Stimulated activated CD8-positive, alpha-beta memory T cell treated with anti-CD3 and anti-CD28 coated beads, Interleukin-12 subunit alpha, Interleukin-12 subunit beta, amount 100 ng/mL, for 4 hours (primary cell): ENCODE measurements at regions not wholly inside any gene's neighbourhood (a gene's known extent, or its start where the extent isn't known, plus 50 kb on each side); places are given as distances from the start of the nearest gene placed in this dataset.

Experiments used
- DNase-seq: peaks from one replicate; pipeline ENCODE4 v3.0.0-alpha.2; 2020; ENCODE audit warnings: low read depth

GRCh38 chr6:134708079-134708478, 241.8 kb downstream of the ALDH8A1 start:
- no peak for DNase-seq

- DNase-seq, result no peak
Observed at GRCh38 chr6:134707342-134708031, 242.4 kb downstream of the ALDH8A1 start.

- DNase-seq, result no peak
Observed at GRCh38 chr6:134706806-134707205, 243.1 kb downstream of the ALDH8A1 start.

GRCh38 chr6:134706153-134706552, 243.7 kb downstream of the ALDH8A1 start:
- DNase-seq, result no peak

GRCh38 chr6:134703206-134703605, 246.7 kb downstream of the ALDH8A1 start:
- no peak for DNase-seq

- no peak for DNase-seq
Observed at GRCh38 chr6:134702279-134702678, 247.6 kb downstream of the ALDH8A1 start.

GRCh38 chr6:134701301-134701700, 248.6 kb downstream of the ALDH8A1 start:
- DNase-seq, result no peak

- DNase-seq, result no peak
Observed at GRCh38 chr6:134698228-134698627, 251.7 kb downstream of the ALDH8A1 start.

- no peak for DNase-seq
Observed at GRCh38 chr6:134692008-134692407, 257.9 kb downstream of the ALDH8A1 start.

GRCh38 chr6:134691180-134691579, 258.7 kb downstream of the ALDH8A1 start:
- no peak for DNase-seq

GRCh38 chr6:134690048-134690447, 259.9 kb downstream of the ALDH8A1 start:
- DNase-seq, result no peak

- no peak for DNase-seq
Observed at GRCh38 chr6:134689641-134690040, 260.3 kb downstream of the ALDH8A1 start.

- no peak for DNase-seq
Observed at GRCh38 chr6:134689177-134689576, 260.7 kb downstream of the ALDH8A1 start.

GRCh38 chr6:134686071-134686470, 263.8 kb downstream of the ALDH8A1 start:
- no peak for DNase-seq

GRCh38 chr6:134684423-134684795, 265.5 kb downstream of the ALDH8A1 start:
- DNase-seq, result no peak

GRCh38 chr6:134683783-134684422, 266.0 kb downstream of the ALDH8A1 start:
- no peak for DNase-seq

GRCh38 chr6:134680433-134680832, 269.5 kb downstream of the ALDH8A1 start:
- DNase-seq, result no peak

GRCh38 chr6:134680021-134680420, 269.9 kb downstream of the ALDH8A1 start:
- no peak for DNase-seq

GRCh38 chr6:134678436-134678889, 271.4 kb downstream of the ALDH8A1 start:
- DNase-seq, result no peak

GRCh38 chr6:134676307-134677281, 273.3 kb downstream of the ALDH8A1 start:
- no peak for DNase-seq

GRCh38 chr6:134675110-134676054, 274.5 kb downstream of the ALDH8A1 start:
- no peak for DNase-seq
